HCT116 (cell line): ENCODE measurements at regions not wholly inside any gene's neighbourhood (a gene's known extent, or its start where the extent isn't known, plus 50 kb on each side); places are given as distances from the start of the nearest gene placed in this dataset.

Experiments
- ATAC-seq: fragments of 200-7000 bp; cut with Tn5 transposase; 2 replicates; pipeline ENCODE4 v1.9.1; 2020; ENCODE audit warnings: mild to moderate bottlenecking, moderate library complexity
- BruUV-seq: library from RNA; stranded (reverse); fragments of 400-500 nt; replicated peaks from 2 replicates; lab custom pipeline; 2021; lab: Mats Ljungman, UMichigan
- CTCF ChIA-PET: fragments of 300-600 bp; sonication (Branson Sonifier 250); formaldehyde crosslinking; loops from one replicate; lab custom pipeline; 2021; ENCODE audit warnings: antibody characterized with exemption; lab: Charles Lee
- POLR2A ChIA-PET: fragments of 300-600, 350-600 bp; sonication (Branson Sonifier 250); formaldehyde crosslinking; loops from one replicate; lab custom pipeline; 2021; ENCODE audit warnings: antibody characterized with exemption; lab: Charles Lee
- RAD21 ChIA-PET, 2 experiments: fragments of 300-600 bp; sonication (Branson Sonifier 250); formaldehyde crosslinking; loops; one replicate each; lab custom pipeline; 2023; ENCODE audit warnings: low total read pairs in 2 of 2; ENCODE audit not compliant: uncharacterized antibody in 2 of 2, unreplicated experiment in 2 of 2, low non-redundant PET in 1 of 2; lab: Charles Lee
- DNase-seq: peaks from one replicate; pipeline ENCODE4 v3.0.0-alpha.2; 2010; ENCODE audit warnings: low read depth, low spot score
- H2AFZ ChIP-seq: fragments of 200-600 bp; shearing (Covaris generic), sonication (generic); 2 replicates; pipeline ENCODE4 v1.6.1; 2017; ENCODE audit warnings: low read depth, mixed run types, mixed read lengths, antibody characterized with exemption, low read length; ENCODE audit not compliant: poor library complexity, severe bottlenecking
- H3K27ac ChIP-seq: 2 replicates; pipeline ENCODE4 v1.5.1; 2012; ENCODE audit warnings: low read depth, low read length
- H3K27me3 ChIP-seq: fragments of 200-600 bp; sonication (generic); 2 replicates; pipeline ENCODE4 v1.6.1; 2016; ENCODE audit warnings: mixed run types, low read length, mixed read lengths; ENCODE audit not compliant: insufficient read depth
- H3K36me3 ChIP-seq, 2 experiments: fragments of 200-500 bp in 1 of 2; fragments of 200-600 bp in 1 of 2; sonication (Bioruptor generic) in 1 of 2; sonication (generic) in 1 of 2; 2 replicates each; pipeline versions ENCODE4 v1.5.1 to v1.6.1; 2014 to 2016; ENCODE audit warnings: low read length in 2 of 2, inconsistent platforms in 1 of 2, mixed read lengths in 1 of 2, mixed run types in 1 of 2; ENCODE audit not compliant: insufficient read depth in 2 of 2, control insufficient read depth in 1 of 2
- H3K4me1 ChIP-seq, 2 experiments: fragments of 200-600 bp in 1 of 2; sonication (generic) in 1 of 2; 2 replicates each; pipeline versions ENCODE4 v1.5.1 to v1.6.1; 2012 to 2017; ENCODE audit warnings: low read length in 2 of 2, inconsistent platforms in 1 of 2, mild to moderate bottlenecking in 1 of 2, mixed read lengths in 1 of 2, mixed run types in 1 of 2, moderate library complexity in 1 of 2; ENCODE audit not compliant: insufficient read depth in 2 of 2, control insufficient read depth in 1 of 2
- H3K4me2 ChIP-seq: fragments of 200-600 bp; sonication (generic); 2 replicates; pipeline ENCODE4 v1.6.1; 2017; ENCODE audit warnings: mixed run types, low read length, mixed read lengths
- H3K4me3 ChIP-seq, 2 experiments: fragments of 200-600 bp in 1 of 2; sonication (generic) in 1 of 2; replicated peaks in 1 of 2; 2 replicates each; pipeline ENCODE4 v1.5.1; 2011 to 2016; ENCODE audit warnings: low read length in 2 of 2, control low read depth in 1 of 2, low read depth in 1 of 2, mild to moderate bottlenecking in 1 of 2, mixed read lengths in 1 of 2, mixed run types in 1 of 2
- H3K79me2 ChIP-seq: fragments of 200-600 bp; sonication (generic); 2 replicates; pipeline ENCODE4 v1.6.1; 2017; ENCODE audit warnings: mild to moderate bottlenecking, mixed run types, low read length, moderate library complexity, mixed read lengths; ENCODE audit not compliant: insufficient read depth
- H3K9ac ChIP-seq: fragments of 200-600 bp; sonication (generic); 2 replicates; pipeline ENCODE4 v1.6.1; 2016; ENCODE audit warnings: low read length, mixed read lengths
- H3K9me2 ChIP-seq: fragments of 200-600 bp; sonication (generic), shearing (Covaris generic); 2 replicates; pipeline ENCODE4 v1.6.1; 2017; ENCODE audit warnings: mixed run types, mild to moderate bottlenecking, moderate library complexity; ENCODE audit not compliant: insufficient read depth
- H3K9me3 ChIP-seq, 2 experiments: fragments of 200-500 bp in 1 of 2; fragments of 200-600 bp in 1 of 2; sonication (Bioruptor generic) in 1 of 2; sonication (generic) in 1 of 2; 2 replicates each; pipeline ENCODE4 v1.6.1; 2014 to 2017; ENCODE audit warnings: low read length in 2 of 2, mixed read lengths in 2 of 2, inconsistent platforms in 1 of 2, low read depth in 1 of 2, mild to moderate bottlenecking in 1 of 2, mixed run types in 1 of 2, moderate library complexity in 1 of 2; ENCODE audit not compliant: control insufficient read depth in 1 of 2, insufficient read depth in 1 of 2
- H4K20me1 ChIP-seq: fragments of 200-600 bp; sonication (generic), shearing (Covaris generic); 2 replicates; pipeline ENCODE4 v1.6.1; 2017; ENCODE audit warnings: mixed run types, mild to moderate bottlenecking, moderate library complexity; ENCODE audit not compliant: insufficient read depth
- CBX3 ChIP-seq: IDR thresholded peaks from 2 replicates; pipeline ENCODE4 v1.6.1; 2012; ENCODE audit warnings: low read depth
- CEBPB ChIP-seq: IDR thresholded peaks from 2 replicates; pipeline ENCODE4 v1.6.1; 2012; ENCODE audit warnings: low read depth
- EGR1 ChIP-seq: IDR thresholded peaks from 2 replicates; pipeline ENCODE4 v1.6.1; 2012; ENCODE audit warnings: low read depth
- ELF1 ChIP-seq: IDR thresholded peaks from 2 replicates; pipeline ENCODE4 v1.6.1; 2012; ENCODE audit warnings: low read depth, borderline replicate concordance
- FOSL1 ChIP-seq: IDR thresholded peaks from 2 replicates; pipeline ENCODE4 v1.6.1; 2012; ENCODE audit warnings: low read depth
- JUND ChIP-seq: IDR thresholded peaks from 2 replicates; pipeline ENCODE4 v1.6.1; 2012
- POLR2A ChIP-seq: IDR thresholded peaks from 2 replicates; pipeline ENCODE4 v1.7.0; 2011; ENCODE audit warnings: borderline replicate concordance; ENCODE audit not compliant: insufficient read depth, insufficient read length; ENCODE audit errors: extremely low read depth
- POLR2AphosphoS5 ChIP-seq: IDR thresholded peaks from 2 replicates; pipeline ENCODE4 v1.6.1; 2011; ENCODE audit warnings: mild to moderate bottlenecking, low read depth, low read length, moderate library complexity
- REST ChIP-seq: IDR thresholded peaks from 2 replicates; pipeline ENCODE4 v1.6.1; 2012; ENCODE audit warnings: low read depth
- SIN3A ChIP-seq: IDR thresholded peaks from 2 replicates; pipeline ENCODE4 v1.6.1; 2012; ENCODE audit warnings: low read depth
- SP1 ChIP-seq: IDR thresholded peaks from 2 replicates; pipeline ENCODE4 v1.6.1; 2012; ENCODE audit warnings: low read depth
- SRF ChIP-seq: IDR thresholded peaks from 2 replicates; pipeline ENCODE4 v1.6.1; 2012; ENCODE audit warnings: low read depth
- TCF7L2 ChIP-seq: IDR thresholded peaks from 2 replicates; pipeline ENCODE4 v1.7.0; 2011; ENCODE audit warnings: borderline replicate concordance, inconsistent platforms; ENCODE audit not compliant: insufficient read depth, insufficient read length; ENCODE audit errors: extremely low read depth
- ZBTB33 ChIP-seq: IDR thresholded peaks from 2 replicates; pipeline ENCODE4 v1.6.1; 2011; ENCODE audit warnings: mild to moderate bottlenecking, low read length, moderate library complexity; ENCODE audit not compliant: insufficient replicate concordance; ENCODE audit errors: extremely low read depth
- ZNF274 ChIP-seq: fragments of 200-500 bp; sonication (Bioruptor generic); IDR thresholded peaks from 2 replicates; pipeline ENCODE4 v1.6.1; 2014; ENCODE audit warnings: mild to moderate bottlenecking, low read depth, low read length, inconsistent platforms
- intact Hi-C: fragments of 100-400 bp; cut with micrococcal nuclease; formaldehyde crosslinking; loops from 2 replicates; pipeline ENCODE4 v1.10.0; 2022
- TF ChIP-seq, protein P1 (sequence below): IDR thresholded peaks from 2 replicates; pipeline ENCODE4 v1.6.1; 2012

DNA sequence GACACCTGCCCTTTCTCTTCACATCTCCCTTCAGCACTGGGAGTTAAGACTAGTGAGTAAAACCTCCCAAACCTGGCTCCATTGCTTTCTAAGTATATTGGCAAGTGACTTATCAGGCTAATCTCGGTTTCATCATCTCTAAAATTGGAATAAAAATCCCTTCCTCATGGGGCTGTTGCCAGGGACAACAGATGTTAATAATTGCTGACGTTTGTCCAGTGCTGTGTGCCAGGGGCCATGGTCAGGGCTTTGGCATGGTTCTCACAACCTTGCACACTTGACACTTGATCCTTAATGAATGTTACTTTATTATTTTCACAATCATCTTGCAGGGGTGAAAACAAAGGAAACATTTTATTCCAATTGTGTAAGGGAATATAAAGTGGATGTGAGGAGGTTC is 1262.0 kb upstream of the WWC1 start:
- H3K79me2 ChIP-seq = no peaks in the 10 kb centered on the region
- TF ChIP-seq JUND (no peak), EGR1 (no peak), SIN3A (no peak), FOSL1 (no peak), ELF1 (no peak), CBX3 (no peak), ZNF274 (no peak), CEBPB (no peak), SP1 (no peak), ZBTB33 (no peak), SRF (no peak), TCF7L2 (no peak), REST (no peak), POLR2A (no peak), POLR2AphosphoS5 (no peak)
- TF ChIP-seq, protein P1, sequence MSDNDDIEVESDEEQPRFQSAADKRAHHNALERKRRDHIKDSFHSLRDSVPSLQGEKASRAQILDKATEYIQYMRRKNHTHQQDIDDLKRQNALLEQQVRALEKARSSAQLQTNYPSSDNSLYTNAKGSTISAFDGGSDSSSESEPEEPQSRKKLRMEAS = no peak
- TF ChIP-seq, all 23 proteins: peak for 0
- no peaks in the 10 kb centered on the region for H3K36me3 ChIP-seq
- intact Hi-C loops = no loop called here
- ATAC-seq = no peak
- no peaks in the 10 kb centered on the region for H4K20me1 ChIP-seq
- no peak overlapping the region for H3K4me3 ChIP-seq
- H3K9me3 ChIP-seq = peaks cover 5 to 13% of the 10 kb centered on the region in 2 experiments; a peak in 2 of 4 replicates
- DNase-seq = no peak
- no peak overlapping the region for H3K4me2 ChIP-seq
- no peak overlapping the region for H2AFZ ChIP-seq
- ChIA-PET CTCF (no interaction called here), POLR2A (no interaction called here), RAD21 (no interaction called here)
- BruUV-seq = no TSS peak
- H3K4me1 ChIP-seq = no peaks in the 10 kb centered on the region
- H3K9me2 ChIP-seq = no peaks in the 10 kb centered on the region
- H3K27me3 ChIP-seq = no peaks in the 10 kb centered on the region
- H3K9ac ChIP-seq = no peak overlapping the region
- H3K27ac ChIP-seq = no peak overlapping the region
